DND-41 (cell line): ENCODE measurements at regions not wholly inside any gene's neighbourhood (a gene's known extent, or its start where the extent isn't known, plus 50 kb on each side); places are given as distances from the start of the nearest gene placed in this dataset.

Experiments
- ATAC-seq: fragments of 200-7000 bp; cut with Tn5 transposase; 3 replicates; pipeline ENCODE4 v1.9.1; 2021; ENCODE audit warnings: low read depth; ENCODE audit not compliant: insufficient read depth
- DNase-seq: peaks from one replicate; pipeline ENCODE4 v3.0.0-alpha.2; 2020
- H2AFZ ChIP-seq: 2 replicates; pipeline ENCODE4 v1.6.0; 2012; ENCODE audit warnings: low read depth, low read length
- H3K27ac ChIP-seq: 2 replicates; pipeline ENCODE4 v1.5.1; 2012; ENCODE audit warnings: low read length, inconsistent platforms
- H3K27me3 ChIP-seq: fragments of 200-600 bp; sonication (generic); 2 replicates; pipeline ENCODE4 v1.6.0; 2012; ENCODE audit warnings: low read length, mild to moderate bottlenecking, inconsistent platforms; ENCODE audit not compliant: insufficient read depth, poor library complexity
- H3K36me3 ChIP-seq: 2 replicates; pipeline ENCODE4 v1.5.1; 2012; ENCODE audit warnings: low read length, inconsistent platforms; ENCODE audit not compliant: insufficient read depth
- H3K4me1 ChIP-seq: 2 replicates; pipeline ENCODE4 v1.5.1; 2012; ENCODE audit warnings: mild to moderate bottlenecking, low read length; ENCODE audit not compliant: insufficient read depth
- H3K4me2 ChIP-seq: 2 replicates; pipeline ENCODE4 v1.6.0; 2012; ENCODE audit warnings: mild to moderate bottlenecking, moderate library complexity, low read length, inconsistent platforms; ENCODE audit not compliant: insufficient read depth
- H3K4me3 ChIP-seq, 2 experiments: fragments of 200-600 bp in 1 of 2; shearing (Covaris generic) in 1 of 2; 2 replicates each; pipeline ENCODE4 v1.5.1; 2012 to 2016; ENCODE audit warnings: inconsistent platforms in 2 of 2, low read length in 2 of 2, mild to moderate bottlenecking in 2 of 2, low read depth in 1 of 2, moderate library complexity in 1 of 2
- H3K79me2 ChIP-seq: 2 replicates; pipeline ENCODE4 v1.6.0; 2012; ENCODE audit warnings: low read length, inconsistent platforms; ENCODE audit not compliant: insufficient read depth
- H3K9ac ChIP-seq: 2 replicates; pipeline ENCODE4 v1.6.0; 2012; ENCODE audit warnings: low read depth, mild to moderate bottlenecking, inconsistent platforms, low read length, moderate library complexity
- H3K9me3 ChIP-seq: 2 replicates; pipeline ENCODE4 v1.5.1; 2012; ENCODE audit warnings: low read length, moderate library complexity, mild to moderate bottlenecking, inconsistent platforms; ENCODE audit not compliant: insufficient read depth, severe bottlenecking
- H4K20me1 ChIP-seq: 2 replicates; pipeline ENCODE4 v1.6.0; 2012; ENCODE audit warnings: low read length; ENCODE audit not compliant: insufficient read depth
- EZH2 ChIP-seq: IDR thresholded peaks from 3 replicates; pipeline ENCODE4 v1.6.1; 2012; ENCODE audit warnings: borderline replicate concordance, low read depth, mild to moderate bottlenecking, moderate library complexity, low read length, inconsistent platforms; ENCODE audit not compliant: severe bottlenecking
- TF ChIP-seq, protein P1 (sequence below): IDR thresholded peaks from 2 replicates; pipeline ENCODE4 v1.5.1; 2012; ENCODE audit warnings: borderline replicate concordance, low read length, moderate library complexity, mild to moderate bottlenecking; ENCODE audit not compliant: poor library complexity, severe bottlenecking; ENCODE audit errors: extremely low read depth

DNA sequence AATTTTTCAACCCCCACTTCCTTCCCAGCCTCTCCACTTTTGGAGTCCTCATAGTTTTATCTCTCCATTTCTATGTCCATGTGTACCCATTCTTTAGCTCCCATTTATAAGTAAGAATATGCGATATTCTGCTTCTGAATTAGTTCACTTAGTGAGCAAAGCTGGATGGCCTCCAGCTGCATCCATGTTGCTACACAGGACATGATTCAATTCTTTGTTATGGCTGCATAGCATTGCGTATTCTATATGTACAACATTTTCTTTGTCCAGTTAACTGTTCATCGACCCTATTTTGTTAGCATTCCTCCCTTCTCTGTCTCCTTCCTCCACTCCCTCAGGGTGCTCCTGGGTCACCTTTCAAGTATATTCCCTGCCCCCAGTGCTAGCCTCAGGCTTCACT is 210.0 kb upstream of the SSTR4 start:
- Histone ChIP-seq H3K27me3 (no peaks in the 10 kb centered on the region), H3K79me2 (no peaks in the 10 kb centered on the region), H3K4me2 (no peak overlapping the region), H3K4me1 (no peaks in the 10 kb centered on the region), H3K9me3 (no peaks in the 10 kb centered on the region), H3K27ac (no peak overlapping the region), H2AFZ (no peak overlapping the region), H3K4me3 (no peak overlapping the region), H4K20me1 (no peaks in the 10 kb centered on the region), H3K9ac (no peak overlapping the region), H3K36me3 (no peaks in the 10 kb centered on the region)
- TF ChIP-seq, protein P1, sequence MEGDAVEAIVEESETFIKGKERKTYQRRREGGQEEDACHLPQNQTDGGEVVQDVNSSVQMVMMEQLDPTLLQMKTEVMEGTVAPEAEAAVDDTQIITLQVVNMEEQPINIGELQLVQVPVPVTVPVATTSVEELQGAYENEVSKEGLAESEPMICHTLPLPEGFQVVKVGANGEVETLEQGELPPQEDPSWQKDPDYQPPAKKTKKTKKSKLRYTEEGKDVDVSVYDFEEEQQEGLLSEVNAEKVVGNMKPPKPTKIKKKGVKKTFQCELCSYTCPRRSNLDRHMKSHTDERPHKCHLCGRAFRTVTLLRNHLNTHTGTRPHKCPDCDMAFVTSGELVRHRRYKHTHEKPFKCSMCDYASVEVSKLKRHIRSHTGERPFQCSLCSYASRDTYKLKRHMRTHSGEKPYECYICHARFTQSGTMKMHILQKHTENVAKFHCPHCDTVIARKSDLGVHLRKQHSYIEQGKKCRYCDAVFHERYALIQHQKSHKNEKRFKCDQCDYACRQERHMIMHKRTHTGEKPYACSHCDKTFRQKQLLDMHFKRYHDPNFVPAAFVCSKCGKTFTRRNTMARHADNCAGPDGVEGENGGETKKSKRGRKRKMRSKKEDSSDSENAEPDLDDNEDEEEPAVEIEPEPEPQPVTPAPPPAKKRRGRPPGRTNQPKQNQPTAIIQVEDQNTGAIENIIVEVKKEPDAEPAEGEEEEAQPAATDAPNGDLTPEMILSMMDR: no peak
- no peak for TF ChIP-seq EZH2
- ATAC-seq (no peak), DNase-seq (no peak)

DNA sequence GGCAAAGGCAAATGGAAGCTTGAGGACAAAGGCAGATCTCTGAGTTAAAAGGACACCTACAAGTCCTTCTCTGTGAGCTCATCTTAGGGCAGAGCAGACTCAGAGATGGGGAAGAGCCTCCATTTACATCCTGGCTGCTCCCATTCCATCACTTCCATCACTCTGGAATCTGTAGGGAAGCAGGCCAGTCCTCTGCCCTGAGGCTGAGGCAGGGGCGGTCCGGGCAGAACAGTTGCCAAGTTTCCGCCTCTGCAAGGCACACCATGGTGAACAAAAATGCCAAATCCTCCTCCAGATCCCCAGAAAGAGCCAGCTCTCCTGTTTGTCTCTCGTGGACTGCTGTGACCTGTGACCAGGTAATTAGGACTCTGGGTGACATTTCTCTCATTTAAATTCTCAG is 209.6 kb upstream of the SSTR4 start:
- no peaks in the 10 kb centered on the region for H3K9me3 ChIP-seq
- no peaks in the 10 kb centered on the region for H3K36me3 ChIP-seq
- no peak overlapping the region for H3K9ac ChIP-seq
- no peak for DNase-seq
- no peak overlapping the region for H3K4me2 ChIP-seq
- no peak for TF ChIP-seq EZH2
- TF ChIP-seq, protein P1: no peak
- H3K4me3 ChIP-seq: no peak overlapping the region
- no peaks in the 10 kb centered on the region for H3K27me3 ChIP-seq
- H4K20me1 ChIP-seq: no peaks in the 10 kb centered on the region
- no peaks in the 10 kb centered on the region for H3K79me2 ChIP-seq
- H3K4me1 ChIP-seq: no peaks in the 10 kb centered on the region
- H2AFZ ChIP-seq: no peak overlapping the region
- no peak for ATAC-seq
- no peak overlapping the region for H3K27ac ChIP-seq

DNA sequence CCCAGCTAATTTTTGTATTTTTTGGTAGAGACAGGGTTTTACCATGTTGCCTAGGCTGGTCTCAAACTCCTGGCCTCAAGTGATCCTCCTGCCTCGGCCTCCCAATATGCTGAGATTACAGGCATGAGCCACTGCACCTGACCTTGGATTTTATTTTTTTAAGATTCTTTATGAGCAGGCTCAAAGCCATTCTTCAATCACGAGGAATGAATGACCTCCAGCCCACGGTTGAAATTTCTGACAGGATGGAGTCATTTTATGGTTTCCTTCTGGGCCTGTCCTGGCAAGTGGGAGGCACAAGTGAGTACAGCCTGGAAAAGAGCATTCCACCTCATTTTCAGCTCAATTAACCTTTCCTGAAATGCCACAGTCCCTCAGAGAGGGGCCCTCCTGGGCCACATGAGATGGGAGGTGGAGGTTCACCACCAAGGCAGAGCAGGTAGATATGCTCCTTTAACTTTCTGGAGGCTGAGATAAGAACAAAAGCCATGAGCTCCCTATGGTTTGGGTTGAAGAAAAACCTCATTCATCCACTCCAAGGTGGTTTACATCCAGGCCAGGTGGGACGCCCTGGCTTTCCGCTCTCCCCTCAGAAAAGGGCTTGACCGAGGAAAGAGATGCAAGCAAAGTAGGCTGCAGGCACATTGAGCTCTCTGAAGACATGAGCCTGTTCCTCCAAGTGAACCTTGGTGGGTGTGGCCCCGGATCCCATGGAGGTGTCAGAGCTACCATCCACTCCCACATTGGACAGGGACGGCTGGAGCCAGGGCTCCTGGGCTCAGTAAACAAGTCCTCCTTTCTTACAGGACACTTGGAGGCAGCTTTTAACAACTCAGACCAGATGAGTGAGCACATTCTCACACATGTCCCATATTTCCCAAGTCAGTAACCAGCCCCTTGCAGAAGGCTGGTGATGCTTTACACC is 208.5 kb upstream of the SSTR4 start:
- Histone ChIP-seq H3K4me3 (no peak overlapping the region), H3K36me3 (no peaks in the 10 kb centered on the region), H3K9me3 (no peaks in the 10 kb centered on the region), H3K27ac (no peak overlapping the region), H3K27me3 (no peaks in the 10 kb centered on the region), H4K20me1 (no peaks in the 10 kb centered on the region), H2AFZ (no peak overlapping the region), H3K4me2 (no peak overlapping the region), H3K9ac (no peak overlapping the region), H3K4me1 (no peaks in the 10 kb centered on the region), H3K79me2 (no peaks in the 10 kb centered on the region)
- no peak for ATAC-seq
- DNase-seq: no peak
- TF ChIP-seq, protein P1: no peak
